ENCODE measurements at regions not wholly inside any gene's neighbourhood (a gene's known extent, or its start where the extent isn't known, plus 50 kb on each side); places are given as distances from the start of the nearest gene placed in this dataset.

DNA sequence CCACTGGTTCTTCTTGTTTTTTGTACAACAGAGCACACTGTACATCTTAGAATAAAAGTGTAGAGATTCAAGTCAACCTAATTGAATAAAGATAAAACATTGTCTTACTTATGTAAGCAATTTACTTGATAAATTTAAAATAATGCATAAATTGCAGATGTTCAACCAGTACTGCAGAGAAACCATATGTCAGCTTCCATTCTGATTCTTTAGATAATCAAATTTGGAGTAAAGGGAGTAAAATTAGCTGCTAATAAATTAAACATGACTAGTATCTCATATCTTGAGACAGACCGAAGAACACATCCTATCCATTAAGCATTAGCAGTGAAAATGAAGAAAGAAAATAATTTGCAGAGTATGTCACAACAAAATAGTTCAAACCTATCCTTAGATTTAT, 261.2 kb downstream of the GASK1B start:
- TF ChIP-seq CTCF (IDR thresholded peaks at IDR 0.05; ENCODE audit: insufficient read depth, low read length, poor library complexity, severe bottlenecking) (no peak), EZH2phosphoT487 (conservative IDR thresholded peaks at IDR 0.05; ENCODE audit: low read length) (no peak)

Data from SU-DHL-6 (cell line).